Mesothelial cell of epicardium (in vitro differentiated cells): ENCODE measurements at regions not wholly inside any gene's neighbourhood (a gene's known extent, or its start where the extent isn't known, plus 50 kb on each side); places are given as distances from the start of the nearest gene placed in this dataset.

Source experiments
- DNase-seq, 2 experiments: peaks; one replicate each; pipeline ENCODE4 v3.0.0; 2021; ENCODE audit warnings: low spot score in 2 of 2; ENCODE audit not compliant: unreplicated experiment in 2 of 2
- H3K27ac Mint-ChIP-seq: 2 replicates; pipeline ENCODE4 v1.8.0; 2021; ENCODE audit warnings: mixed read lengths
- H3K27me3 Mint-ChIP-seq: 2 replicates; pipeline ENCODE4 v1.8.0; 2021; ENCODE audit warnings: low read depth, mixed read lengths
- H3K36me3 Mint-ChIP-seq: 2 replicates; pipeline ENCODE4 v1.8.0; 2021; ENCODE audit warnings: mixed read lengths
- H3K4me1 Mint-ChIP-seq: 2 replicates; pipeline ENCODE4 v1.8.0; 2021; ENCODE audit warnings: mixed read lengths
- H3K4me3 Mint-ChIP-seq: 2 replicates; pipeline ENCODE4 v1.8.0; 2021; ENCODE audit warnings: mild to moderate bottlenecking, moderate library complexity, mixed read lengths
- H3K9me3 Mint-ChIP-seq: 2 replicates; pipeline ENCODE4 v1.8.0; 2021; ENCODE audit warnings: mixed read lengths
- TF ChIP-seq, protein P1 (sequence below): fragments of 200-600 bp; sonication (generic); IDR thresholded peaks from one replicate; pipeline ENCODE4 v1.5.0; 2021; ENCODE audit warnings: antibody characterized with exemption; ENCODE audit not compliant: unreplicated experiment

DNA sequence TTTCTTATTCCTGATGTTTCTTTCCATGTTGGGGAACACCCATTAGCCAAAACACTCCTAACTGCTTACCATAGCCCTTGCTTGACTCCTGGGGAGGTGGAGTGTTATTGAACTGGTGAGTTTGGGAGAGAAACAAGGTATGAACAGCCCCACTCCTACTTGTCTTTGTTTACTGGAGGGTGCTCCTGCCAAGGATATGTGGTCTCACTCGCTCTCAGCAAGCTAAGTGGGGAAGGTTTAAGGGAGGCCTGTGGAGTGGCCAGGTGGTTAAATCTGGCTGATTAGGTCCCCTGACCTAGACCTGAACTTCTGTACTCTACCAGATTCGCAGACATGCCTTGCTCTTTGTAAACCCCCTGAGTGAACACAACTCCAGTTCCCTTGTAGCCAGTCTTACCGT is 300.1 kb downstream of the PTEN start:
- H3K36me3 Mint-ChIP-seq, result no peaks in the 10 kb centered on the region
- peaks cover 6% of the 10 kb centered on the region for H3K9me3 Mint-ChIP-seq
- peaks cover 29% of the 10 kb centered on the region for H3K4me1 Mint-ChIP-seq
- TF ChIP-seq, protein P1, sequence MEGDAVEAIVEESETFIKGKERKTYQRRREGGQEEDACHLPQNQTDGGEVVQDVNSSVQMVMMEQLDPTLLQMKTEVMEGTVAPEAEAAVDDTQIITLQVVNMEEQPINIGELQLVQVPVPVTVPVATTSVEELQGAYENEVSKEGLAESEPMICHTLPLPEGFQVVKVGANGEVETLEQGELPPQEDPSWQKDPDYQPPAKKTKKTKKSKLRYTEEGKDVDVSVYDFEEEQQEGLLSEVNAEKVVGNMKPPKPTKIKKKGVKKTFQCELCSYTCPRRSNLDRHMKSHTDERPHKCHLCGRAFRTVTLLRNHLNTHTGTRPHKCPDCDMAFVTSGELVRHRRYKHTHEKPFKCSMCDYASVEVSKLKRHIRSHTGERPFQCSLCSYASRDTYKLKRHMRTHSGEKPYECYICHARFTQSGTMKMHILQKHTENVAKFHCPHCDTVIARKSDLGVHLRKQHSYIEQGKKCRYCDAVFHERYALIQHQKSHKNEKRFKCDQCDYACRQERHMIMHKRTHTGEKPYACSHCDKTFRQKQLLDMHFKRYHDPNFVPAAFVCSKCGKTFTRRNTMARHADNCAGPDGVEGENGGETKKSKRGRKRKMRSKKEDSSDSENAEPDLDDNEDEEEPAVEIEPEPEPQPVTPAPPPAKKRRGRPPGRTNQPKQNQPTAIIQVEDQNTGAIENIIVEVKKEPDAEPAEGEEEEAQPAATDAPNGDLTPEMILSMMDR, result no peak
- no peak for DNase-seq
- H3K4me3 Mint-ChIP-seq, result no peak overlapping the region
- H3K27ac Mint-ChIP-seq, result no peak overlapping the region
- no peaks in the 10 kb centered on the region for H3K27me3 Mint-ChIP-seq

DNA sequence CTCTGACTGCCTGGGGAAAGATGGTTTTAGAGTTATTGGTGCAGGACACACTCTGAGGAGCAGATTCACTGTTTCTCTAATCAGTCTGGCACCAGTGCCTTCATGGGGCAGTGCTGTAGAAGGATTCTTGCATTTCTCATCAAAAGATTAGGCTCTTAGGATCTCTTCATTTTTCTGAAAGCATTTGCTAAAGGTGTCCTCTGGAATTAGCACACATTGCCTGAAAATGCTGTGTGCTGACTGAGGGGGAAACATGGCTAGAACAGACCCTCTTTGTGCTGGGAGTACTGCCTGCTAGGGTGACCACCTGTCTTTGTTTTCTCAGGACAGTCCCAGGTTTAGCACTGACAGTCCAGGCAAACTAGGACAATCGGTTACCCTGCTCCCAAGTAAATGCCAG is 301.0 kb downstream of the PTEN start:
- no peak for DNase-seq
- Mint-ChIP-seq H3K36me3 (no peaks in the 10 kb centered on the region), H3K9me3 (peaks cover 11% of the 10 kb centered on the region), H3K27ac (peak overlapping the region; percentile 17), H3K4me3 (no peak overlapping the region), H3K4me1 (peaks cover 21% of the 10 kb centered on the region), H3K27me3 (no peaks in the 10 kb centered on the region)
- TF ChIP-seq, protein P1, result no peak

DNA sequence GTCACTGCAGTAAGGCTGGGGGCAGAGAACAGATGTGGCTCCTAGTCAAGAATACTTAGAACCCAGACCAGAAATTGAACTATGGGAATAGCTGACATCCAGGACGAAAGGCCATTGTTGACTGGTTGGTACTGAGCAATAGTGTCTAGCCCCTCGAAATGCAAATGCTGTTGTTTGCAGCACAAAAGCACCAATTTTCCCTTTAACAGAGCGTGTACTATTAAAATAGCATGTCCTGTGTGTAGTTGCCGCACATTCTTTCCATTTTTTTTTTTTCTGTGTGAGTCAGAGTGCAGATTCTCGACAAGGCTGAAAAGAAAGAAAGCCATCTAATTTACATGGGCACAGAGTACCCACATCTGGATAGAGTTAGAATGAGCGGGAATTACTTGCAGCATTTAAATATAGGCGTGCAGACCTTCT is 302.4 kb downstream of the PTEN start:
- H3K9me3 Mint-ChIP-seq, result peaks cover 11% of the 10 kb centered on the region
- DNase-seq, result no peak
- no peak overlapping the region for H3K27ac Mint-ChIP-seq
- no peak overlapping the region for H3K4me3 Mint-ChIP-seq
- TF ChIP-seq, protein P1, result no peak
- H3K36me3 Mint-ChIP-seq, result no peaks in the 10 kb centered on the region
- no peaks in the 10 kb centered on the region for H3K27me3 Mint-ChIP-seq
- peaks cover 21% of the 10 kb centered on the region for H3K4me1 Mint-ChIP-seq

DNA sequence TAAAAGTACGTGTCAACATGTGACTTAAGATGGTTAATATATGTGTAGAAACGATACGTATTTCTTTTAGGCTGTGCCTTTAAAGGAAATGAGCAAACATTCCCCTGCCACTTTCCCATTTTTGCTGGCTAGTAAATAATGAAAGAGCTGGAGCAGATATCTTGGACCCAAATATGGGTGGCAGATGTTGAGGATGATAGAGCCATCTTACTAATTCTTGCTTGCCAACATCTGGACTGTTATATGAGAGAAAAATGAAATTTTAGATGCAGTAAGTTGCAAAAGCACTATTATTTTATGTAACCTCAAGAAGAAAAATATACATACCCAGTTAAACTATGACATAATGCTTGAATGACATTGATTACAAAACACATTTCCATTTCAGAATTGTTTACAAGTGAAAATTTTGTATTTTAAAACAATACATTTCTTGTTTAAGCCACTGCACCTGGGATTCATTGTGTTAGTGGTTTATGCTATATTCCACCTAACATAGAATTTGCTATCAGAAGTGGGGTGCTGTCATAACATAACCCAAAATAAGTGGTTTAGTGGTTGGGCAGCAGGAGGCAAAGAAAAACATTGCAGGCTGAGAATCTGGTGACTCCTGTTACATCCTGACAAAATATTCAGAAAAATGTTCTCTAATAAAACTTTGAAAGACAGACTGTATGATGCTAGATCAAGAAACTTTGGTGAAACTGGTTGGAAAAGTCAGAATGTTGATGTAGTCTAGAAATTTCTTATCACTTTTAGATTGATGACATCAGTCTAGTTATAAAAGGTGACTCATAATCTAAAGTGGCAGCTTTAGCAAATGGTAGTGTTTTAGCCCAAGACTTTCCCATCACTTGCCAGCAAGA is 305.0 kb downstream of the PTEN start:
- no peaks in the 10 kb centered on the region for H3K36me3 Mint-ChIP-seq
- H3K4me1 Mint-ChIP-seq, result peaks cover 19% of the 10 kb centered on the region
- H3K27ac Mint-ChIP-seq, result no peak overlapping the region
- no peak overlapping the region for H3K4me3 Mint-ChIP-seq
- DNase-seq, result no peak
- peaks cover 12% of the 10 kb centered on the region for H3K9me3 Mint-ChIP-seq
- TF ChIP-seq, protein P1, result no peak
- H3K27me3 Mint-ChIP-seq, result no peaks in the 10 kb centered on the region

DNA sequence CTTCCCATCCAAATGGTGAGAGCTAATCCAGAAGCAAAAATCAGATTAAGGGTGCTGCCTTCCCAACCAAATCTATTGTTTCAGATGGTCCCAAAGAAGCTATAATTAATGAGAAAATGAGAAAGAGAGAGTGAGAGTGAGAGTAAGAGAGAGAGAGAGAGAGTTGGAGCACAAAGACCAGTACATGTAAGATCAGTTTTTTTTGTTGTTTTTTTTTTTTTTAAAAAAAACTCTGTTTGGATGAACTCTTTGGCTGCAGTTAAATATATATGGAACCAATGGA is 305.6 kb downstream of the PTEN start:
- Mint-ChIP-seq H3K36me3 (no peaks in the 10 kb centered on the region), H3K9me3 (peaks cover 13% of the 10 kb centered on the region), H3K27ac (no peak overlapping the region), H3K4me1 (peaks cover 19% of the 10 kb centered on the region), H3K4me3 (no peak overlapping the region), H3K27me3 (no peaks in the 10 kb centered on the region)
- TF ChIP-seq, protein P1, result no peak
- no peak for DNase-seq
